ENCODE measurements at regions not wholly inside any gene's neighbourhood (a gene's known extent, or its start where the extent isn't known, plus 50 kb on each side); places are given as distances from the start of the nearest gene placed in this dataset.
"Not testable (repeated sequence)": the region's sequence is repeated elsewhere in the genome, so short reads cannot be mapped to it uniquely, and the experiment has no call there.

DNA sequence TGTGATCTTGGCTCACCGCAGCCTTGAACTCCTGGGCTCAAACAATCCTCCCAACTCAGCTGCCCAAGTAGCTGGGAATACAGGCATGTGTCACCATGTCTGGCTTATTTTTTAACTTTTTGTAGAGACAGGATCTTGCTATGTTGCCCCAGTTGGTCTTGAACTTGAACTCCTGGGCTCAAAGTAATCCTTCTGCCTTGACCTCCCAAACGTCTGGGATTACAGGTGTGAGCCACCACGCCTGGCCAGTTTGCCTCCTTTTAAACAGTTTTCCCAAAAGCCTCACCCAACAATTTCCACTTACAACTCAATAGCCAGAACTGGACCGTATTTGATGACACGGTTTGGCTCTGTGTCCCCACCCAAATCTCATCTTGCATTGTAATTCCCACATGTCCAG, 85.4 kb upstream of the FOXN2 start (continued):
- TF ChIP-seq, protein P1, sequence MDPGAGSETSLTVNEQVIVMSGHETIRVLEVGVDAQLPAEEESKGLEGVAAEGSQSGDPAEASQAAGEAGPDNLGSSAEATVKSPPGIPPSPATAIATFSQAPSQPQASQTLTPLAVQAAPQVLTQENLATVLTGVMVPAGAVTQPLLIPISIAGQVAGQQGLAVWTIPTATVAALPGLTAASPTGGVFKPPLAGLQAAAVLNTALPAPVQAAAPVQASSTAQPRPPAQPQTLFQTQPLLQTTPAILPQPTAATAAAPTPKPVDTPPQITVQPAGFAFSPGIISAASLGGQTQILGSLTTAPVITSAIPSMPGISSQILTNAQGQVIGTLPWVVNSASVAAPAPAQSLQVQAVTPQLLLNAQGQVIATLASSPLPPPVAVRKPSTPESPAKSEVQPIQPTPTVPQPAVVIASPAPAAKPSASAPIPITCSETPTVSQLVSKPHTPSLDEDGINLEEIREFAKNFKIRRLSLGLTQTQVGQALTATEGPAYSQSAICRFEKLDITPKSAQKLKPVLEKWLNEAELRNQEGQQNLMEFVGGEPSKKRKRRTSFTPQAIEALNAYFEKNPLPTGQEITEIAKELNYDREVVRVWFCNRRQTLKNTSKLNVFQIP (CRISPR knock-in tag; IDR thresholded peaks at IDR 0.05; ENCODE audit: borderline replicate concordance, low read depth), result no peak
- no peak for TF ChIP-seq TCF4 (CRISPR knock-in tag; IDR thresholded peaks at IDR 0.05; ENCODE audit: borderline replicate concordance)
- no peak for TF ChIP-seq SNAI2 (CRISPR knock-in tag; IDR thresholded peaks at IDR 0.05)
- TF ChIP-seq ZFP30 (CRISPR knock-in tag; IDR thresholded peaks at IDR 0.05), result no peak
- no peak for TF ChIP-seq CSDC2 (CRISPR knock-in tag; IDR thresholded peaks at IDR 0.05)
- no peak for TF ChIP-seq ARNTL (CRISPR knock-in tag; IDR thresholded peaks at IDR 0.05; ENCODE audit: borderline replicate concordance, low read depth)
- no peak for TF ChIP-seq ZFP3 (CRISPR knock-in tag; IDR thresholded peaks at IDR 0.05)
- TF ChIP-seq ZNF8 (CRISPR knock-in tag; IDR thresholded peaks at IDR 0.05), result no peak
- no peak for TF ChIP-seq ISL1 (CRISPR knock-in tag; IDR thresholded peaks at IDR 0.05)
- no peak for TF ChIP-seq ZC3H10 (CRISPR knock-in tag; IDR thresholded peaks at IDR 0.05)
- TF ChIP-seq RARB (CRISPR knock-in tag; IDR thresholded peaks at IDR 0.05), result no peak

DNA sequence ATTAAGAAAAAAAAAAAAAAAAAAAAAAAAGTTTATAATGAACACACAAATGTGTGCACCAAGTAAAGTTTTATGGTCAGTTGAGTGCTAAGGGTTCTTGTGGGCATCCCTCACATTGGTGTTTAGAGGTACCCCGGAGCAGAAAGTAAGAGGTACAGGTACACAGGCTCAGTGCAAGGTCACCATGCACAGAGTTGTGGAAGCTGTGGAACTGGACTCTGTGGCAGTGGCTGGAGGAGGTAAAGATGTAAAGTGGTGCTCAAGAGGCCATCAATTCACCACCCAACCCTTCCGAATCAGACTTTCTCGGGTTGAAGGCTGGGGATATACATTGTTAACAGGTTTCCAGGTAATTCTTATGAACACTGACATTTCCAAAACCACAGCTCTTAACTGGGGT, 83.6 kb upstream of the FOXN2 start:
- TF ChIP-seq ARNTL (CRISPR knock-in tag; IDR thresholded peaks at IDR 0.05; ENCODE audit: borderline replicate concordance, low read depth) (no peak), RARB (CRISPR knock-in tag; IDR thresholded peaks at IDR 0.05) (no peak)
- no peak for ATAC-seq

DNA sequence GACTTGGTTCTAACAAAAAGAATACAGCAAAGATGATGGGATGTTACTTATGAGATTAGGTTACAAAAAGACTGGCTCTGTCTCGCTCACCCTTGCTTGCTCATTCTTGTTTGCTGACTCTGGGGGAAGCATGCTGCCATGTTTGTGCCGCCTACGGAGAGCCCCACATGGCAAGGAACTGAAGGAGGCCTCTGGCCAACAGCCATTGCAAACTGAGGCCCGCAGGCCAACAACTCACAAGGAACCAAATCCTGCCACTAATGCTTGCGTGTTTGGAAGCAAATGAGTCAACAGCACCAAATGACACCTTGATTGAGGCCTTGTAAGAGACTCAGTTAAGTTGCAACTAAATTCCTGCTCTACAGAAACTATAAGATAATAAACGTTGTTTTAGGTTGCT, 82.1 kb upstream of the FOXN2 start:
- ATAC-seq, result no peak

DNA sequence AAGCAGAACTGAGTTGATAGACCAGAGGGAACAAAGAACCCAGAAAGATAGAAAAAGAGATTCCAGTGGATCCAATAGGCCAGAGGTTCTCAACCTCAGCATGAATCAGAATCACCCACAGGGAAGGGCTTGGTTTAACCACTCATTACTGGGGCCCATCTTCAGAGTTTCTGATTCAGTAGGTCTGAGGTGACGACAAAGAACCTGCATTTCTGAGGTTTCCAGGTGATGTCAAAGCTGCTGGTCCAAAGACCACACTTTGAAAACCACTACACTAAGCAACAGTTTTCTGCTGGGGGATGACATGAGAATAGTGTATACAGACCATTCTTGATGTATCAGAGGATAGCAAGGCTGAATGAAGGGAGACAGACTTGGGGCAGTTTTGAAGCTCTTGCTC, 81.5 kb upstream of the FOXN2 start:
- TF ChIP-seq TOX (CRISPR knock-in tag; IDR thresholded peaks at IDR 0.05; ENCODE audit: borderline replicate concordance) (no peak), ZFP3 (CRISPR knock-in tag; IDR thresholded peaks at IDR 0.05) (no peak), ZFP30 (CRISPR knock-in tag; IDR thresholded peaks at IDR 0.05) (no peak)
- ATAC-seq, result no peak

More for the DNA sequence above, 82.1 kb upstream of the FOXN2 start:
- TF ChIP-seq ARNTL (CRISPR knock-in tag; IDR thresholded peaks at IDR 0.05; ENCODE audit: borderline replicate concordance, low read depth), result no peak
- no peak for TF ChIP-seq ZFP30 (CRISPR knock-in tag; IDR thresholded peaks at IDR 0.05)
- no peak for TF ChIP-seq ZFP3 (CRISPR knock-in tag; IDR thresholded peaks at IDR 0.05)
- TF ChIP-seq, protein P2, sequence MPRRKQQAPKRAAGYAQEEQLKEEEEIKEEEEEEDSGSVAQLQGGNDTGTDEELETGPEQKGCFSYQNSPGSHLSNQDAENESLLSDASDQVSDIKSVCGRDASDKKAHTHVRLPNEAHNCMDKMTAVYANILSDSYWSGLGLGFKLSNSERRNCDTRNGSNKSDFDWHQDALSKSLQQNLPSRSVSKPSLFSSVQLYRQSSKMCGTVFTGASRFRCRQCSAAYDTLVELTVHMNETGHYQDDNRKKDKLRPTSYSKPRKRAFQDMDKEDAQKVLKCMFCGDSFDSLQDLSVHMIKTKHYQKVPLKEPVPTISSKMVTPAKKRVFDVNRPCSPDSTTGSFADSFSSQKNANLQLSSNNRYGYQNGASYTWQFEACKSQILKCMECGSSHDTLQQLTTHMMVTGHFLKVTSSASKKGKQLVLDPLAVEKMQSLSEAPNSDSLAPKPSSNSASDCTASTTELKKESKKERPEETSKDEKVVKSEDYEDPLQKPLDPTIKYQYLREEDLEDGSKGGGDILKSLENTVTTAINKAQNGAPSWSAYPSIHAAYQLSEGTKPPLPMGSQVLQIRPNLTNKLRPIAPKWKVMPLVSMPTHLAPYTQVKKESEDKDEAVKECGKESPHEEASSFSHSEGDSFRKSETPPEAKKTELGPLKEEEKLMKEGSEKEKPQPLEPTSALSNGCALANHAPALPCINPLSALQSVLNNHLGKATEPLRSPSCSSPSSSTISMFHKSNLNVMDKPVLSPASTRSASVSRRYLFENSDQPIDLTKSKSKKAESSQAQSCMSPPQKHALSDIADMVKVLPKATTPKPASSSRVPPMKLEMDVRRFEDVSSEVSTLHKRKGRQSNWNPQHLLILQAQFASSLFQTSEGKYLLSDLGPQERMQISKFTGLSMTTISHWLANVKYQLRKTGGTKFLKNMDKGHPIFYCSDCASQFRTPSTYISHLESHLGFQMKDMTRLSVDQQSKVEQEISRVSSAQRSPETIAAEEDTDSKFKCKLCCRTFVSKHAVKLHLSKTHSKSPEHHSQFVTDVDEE (CRISPR knock-in tag; IDR thresholded peaks at IDR 0.05), result no peak
- TF ChIP-seq, protein P3, sequence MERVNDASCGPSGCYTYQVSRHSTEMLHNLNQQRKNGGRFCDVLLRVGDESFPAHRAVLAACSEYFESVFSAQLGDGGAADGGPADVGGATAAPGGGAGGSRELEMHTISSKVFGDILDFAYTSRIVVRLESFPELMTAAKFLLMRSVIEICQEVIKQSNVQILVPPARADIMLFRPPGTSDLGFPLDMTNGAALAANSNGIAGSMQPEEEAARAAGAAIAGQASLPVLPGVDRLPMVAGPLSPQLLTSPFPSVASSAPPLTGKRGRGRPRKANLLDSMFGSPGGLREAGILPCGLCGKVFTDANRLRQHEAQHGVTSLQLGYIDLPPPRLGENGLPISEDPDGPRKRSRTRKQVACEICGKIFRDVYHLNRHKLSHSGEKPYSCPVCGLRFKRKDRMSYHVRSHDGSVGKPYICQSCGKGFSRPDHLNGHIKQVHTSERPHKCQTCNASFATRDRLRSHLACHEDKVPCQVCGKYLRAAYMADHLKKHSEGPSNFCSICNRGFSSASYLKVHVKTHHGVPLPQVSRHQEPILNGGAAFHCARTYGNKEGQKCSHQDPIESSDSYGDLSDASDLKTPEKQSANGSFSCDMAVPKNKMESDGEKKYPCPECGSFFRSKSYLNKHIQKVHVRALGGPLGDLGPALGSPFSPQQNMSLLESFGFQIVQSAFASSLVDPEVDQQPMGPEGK (CRISPR knock-in tag; IDR thresholded peaks at IDR 0.05; ENCODE audit: borderline replicate concordance), result no peak
- no peak for TF ChIP-seq ZNF70 (CRISPR knock-in tag; IDR thresholded peaks at IDR 0.05)
- TF ChIP-seq OSR1 (CRISPR knock-in tag; IDR thresholded peaks at IDR 0.05), result no peak
- TF ChIP-seq RARB (CRISPR knock-in tag; IDR thresholded peaks at IDR 0.05), result no peak
- TF ChIP-seq ESRRG (CRISPR knock-in tag; IDR thresholded peaks at IDR 0.05), result no peak
- no peak for TF ChIP-seq ZNF565 (CRISPR knock-in tag; conservative IDR thresholded peaks at IDR 0.05; ENCODE audit: low read depth)
- no peak for TF ChIP-seq BACH2 (CRISPR knock-in tag; IDR thresholded peaks at IDR 0.05; ENCODE audit: borderline replicate concordance)
- TF ChIP-seq ZC3H10 (CRISPR knock-in tag; IDR thresholded peaks at IDR 0.05), result no peak
- no peak for TF ChIP-seq GLIS3 (CRISPR knock-in tag; IDR thresholded peaks at IDR 0.05)
- TF ChIP-seq TOX (CRISPR knock-in tag; IDR thresholded peaks at IDR 0.05; ENCODE audit: borderline replicate concordance), result no peak

DNA sequence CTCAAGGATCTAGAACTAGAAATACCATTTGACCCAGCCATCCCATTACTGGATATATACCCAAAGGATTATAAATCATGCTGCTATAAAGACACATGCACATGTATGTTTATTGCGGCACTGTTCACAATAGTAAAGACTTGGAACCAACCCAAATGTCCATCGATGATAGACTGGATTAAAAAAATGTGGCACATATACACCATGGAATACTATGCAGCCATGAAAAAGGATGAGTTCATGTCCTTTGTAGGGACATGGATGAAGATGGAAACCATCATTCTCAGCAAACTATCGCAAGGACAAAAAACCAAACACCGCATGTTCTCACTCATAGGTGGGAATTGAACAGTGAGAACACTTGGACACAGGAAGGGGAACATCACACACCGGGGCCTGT, 80.7 kb upstream of the FOXN2 start:
- TF ChIP-seq ZNF8 (CRISPR knock-in tag; IDR thresholded peaks at IDR 0.05), result 0 out of 2 replicates have a peak, but pooled peaks have one; percentile 39
- ATAC-seq, result not testable (repeated sequence)

DNA sequence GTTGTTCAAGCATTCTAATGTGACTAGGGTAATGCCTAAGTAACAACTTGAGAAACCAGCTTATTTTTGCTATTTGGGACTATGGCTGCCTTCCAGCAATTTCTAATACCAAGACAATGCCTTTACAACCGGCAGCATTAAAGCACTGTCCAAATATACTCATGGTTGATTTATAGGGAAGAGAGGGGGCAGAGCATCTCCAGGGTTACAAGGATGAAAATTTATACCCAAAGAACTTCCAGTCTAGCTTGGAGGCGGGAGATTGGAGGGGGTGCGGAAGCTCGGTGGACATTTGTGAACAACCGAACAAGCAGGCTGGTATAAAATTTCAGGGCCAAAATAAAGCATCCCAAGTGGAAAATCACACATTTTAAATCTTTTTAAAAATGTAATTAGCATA, 79.4 kb upstream of the FOXN2 start:
- no peak for ATAC-seq
- TF ChIP-seq TCF4 (CRISPR knock-in tag; IDR thresholded peaks at IDR 0.05; ENCODE audit: borderline replicate concordance) (no peak), ISL1 (CRISPR knock-in tag; IDR thresholded peaks at IDR 0.05) (no peak), BACH2 (CRISPR knock-in tag; IDR thresholded peaks at IDR 0.05; ENCODE audit: borderline replicate concordance) (no peak), ZNF565 (CRISPR knock-in tag; conservative IDR thresholded peaks at IDR 0.05; ENCODE audit: low read depth) (no peak), ZFP3 (CRISPR knock-in tag; IDR thresholded peaks at IDR 0.05) (no peak), ZNF70 (CRISPR knock-in tag; IDR thresholded peaks at IDR 0.05) (no peak), ZFP30 (CRISPR knock-in tag; IDR thresholded peaks at IDR 0.05) (no peak), ARNTL (CRISPR knock-in tag; IDR thresholded peaks at IDR 0.05; ENCODE audit: borderline replicate concordance, low read depth) (no peak), ESRRG (CRISPR knock-in tag; IDR thresholded peaks at IDR 0.05) (no peak), ZC3H10 (CRISPR knock-in tag; IDR thresholded peaks at IDR 0.05) (no peak), RARB (CRISPR knock-in tag; IDR thresholded peaks at IDR 0.05) (no peak), SNAI2 (CRISPR knock-in tag; IDR thresholded peaks at IDR 0.05) (no peak)
- TF ChIP-seq, protein P3 (CRISPR knock-in tag; IDR thresholded peaks at IDR 0.05; ENCODE audit: borderline replicate concordance), result no peak
- TF ChIP-seq, protein P4, sequence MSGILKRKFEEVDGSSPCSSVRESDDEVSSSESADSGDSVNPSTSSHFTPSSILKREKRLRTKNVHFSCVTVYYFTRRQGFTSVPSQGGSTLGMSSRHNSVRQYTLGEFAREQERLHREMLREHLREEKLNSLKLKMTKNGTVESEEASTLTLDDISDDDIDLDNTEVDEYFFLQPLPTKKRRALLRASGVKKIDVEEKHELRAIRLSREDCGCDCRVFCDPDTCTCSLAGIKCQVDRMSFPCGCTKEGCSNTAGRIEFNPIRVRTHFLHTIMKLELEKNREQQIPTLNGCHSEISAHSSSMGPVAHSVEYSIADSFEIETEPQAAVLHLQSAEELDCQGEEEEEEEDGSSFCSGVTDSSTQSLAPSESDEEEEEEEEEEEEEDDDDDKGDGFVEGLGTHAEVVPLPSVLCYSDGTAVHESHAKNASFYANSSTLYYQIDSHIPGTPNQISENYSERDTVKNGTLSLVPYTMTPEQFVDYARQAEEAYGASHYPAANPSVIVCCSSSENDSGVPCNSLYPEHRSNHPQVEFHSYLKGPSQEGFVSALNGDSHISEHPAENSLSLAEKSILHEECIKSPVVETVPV (CRISPR knock-in tag; IDR thresholded peaks at IDR 0.05), result no peak
